ENCODE measurements at regions not wholly inside any gene's neighbourhood (a gene's known extent, or its start where the extent isn't known, plus 50 kb on each side); places are given as distances from the start of the nearest gene placed in this dataset.
"Not testable (repeated sequence)": the region's sequence is repeated elsewhere in the genome, so short reads cannot be mapped to it uniquely, and the experiment has no call there.

- DNase-seq (ENCODE audit: low read depth in 2 of 2): no peak
These were observed 109.2 kb upstream of the RAB12 start for GRCh38 chr18:8499810-8500675.

GRCh38 chr18:8501044-8501443 lies 108.2 kb upstream of the RAB12 start:
- no peak for DNase-seq (ENCODE audit: low read depth in 2 of 2)

GRCh38 chr18:8503248-8503647 lies 106.0 kb upstream of the RAB12 start:
- no peak for DNase-seq (ENCODE audit: low read depth in 2 of 2)

DNA sequence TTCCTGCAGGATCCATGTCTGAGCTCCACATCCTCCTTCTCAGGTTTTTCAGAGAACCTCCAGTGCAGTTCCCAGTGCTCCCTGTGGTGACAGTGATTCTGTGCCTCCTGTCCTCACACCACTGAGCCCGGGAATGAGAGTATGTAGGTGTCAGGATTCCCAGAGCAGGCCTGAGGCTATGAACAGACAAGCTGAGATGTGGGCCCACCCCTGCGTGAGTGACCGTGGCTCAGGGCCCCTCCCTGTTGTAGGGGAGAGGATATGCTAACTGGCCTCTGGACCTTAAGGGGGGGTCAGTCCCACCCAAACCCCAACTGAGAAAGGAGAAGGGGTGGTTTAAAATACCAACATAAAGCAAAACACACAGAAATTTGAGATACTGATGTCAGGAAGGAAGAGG lies 104.8 kb upstream of the RAB12 start:
- no peak for DNase-seq (ENCODE audit: low read depth in 2 of 2)

GRCh38 chr18:8504880-8505435 lies 104.3 kb upstream of the RAB12 start:
- no peak for DNase-seq (ENCODE audit: low read depth in 2 of 2)

- DNase-seq (ENCODE audit: low read depth in 2 of 2): no peak
These were observed 102.8 kb upstream of the RAB12 start for GRCh38 chr18:8506251-8507049.

DNA sequence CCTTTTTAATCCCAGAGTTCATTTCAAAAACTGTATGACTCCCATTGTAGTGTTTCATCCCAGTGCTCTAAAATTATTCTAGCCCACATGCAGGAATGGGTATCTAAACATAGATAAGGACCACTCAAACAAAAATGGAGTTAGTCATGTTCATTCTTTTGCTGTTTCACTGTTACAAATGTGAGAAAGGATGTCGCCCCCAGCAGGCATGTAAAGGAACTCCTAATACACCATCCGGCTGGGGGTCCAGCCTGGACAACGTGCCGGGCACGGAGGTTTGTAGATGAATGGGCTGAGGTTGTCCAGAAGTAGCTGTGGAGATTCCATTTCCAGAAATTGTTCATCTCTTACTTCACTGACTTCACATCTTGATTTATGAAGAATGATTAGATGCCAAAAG lies 101.9 kb upstream of the RAB12 start:
- no peak for DNase-seq (ENCODE audit: low read depth in 2 of 2)

GRCh38 chr18:8507915-8508705 lies 101.1 kb upstream of the RAB12 start:
- no peak for DNase-seq (ENCODE audit: low read depth in 2 of 2)

DNA sequence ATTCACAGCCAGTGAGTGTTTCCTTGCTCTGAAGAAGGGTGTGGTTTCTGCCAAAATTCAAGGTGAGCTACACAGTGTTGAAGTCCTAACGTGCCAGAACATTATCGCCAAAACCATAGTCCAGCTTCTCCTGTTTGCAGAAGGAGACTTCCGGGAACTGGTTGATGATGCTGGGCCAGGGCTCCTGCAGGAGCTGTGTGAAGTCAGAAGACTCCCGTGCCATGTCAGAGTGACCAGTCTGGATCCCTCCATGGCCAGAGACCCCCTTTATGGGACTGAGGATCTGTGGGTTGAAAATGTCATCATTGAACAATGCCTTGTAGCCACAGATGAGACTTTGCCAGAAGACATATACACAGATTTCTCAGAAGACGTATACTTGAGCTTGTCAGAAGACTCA lies 96.0 kb upstream of the RAB12 start:
- DNase-seq (ENCODE audit: low read depth in 2 of 2): no peak

DNA sequence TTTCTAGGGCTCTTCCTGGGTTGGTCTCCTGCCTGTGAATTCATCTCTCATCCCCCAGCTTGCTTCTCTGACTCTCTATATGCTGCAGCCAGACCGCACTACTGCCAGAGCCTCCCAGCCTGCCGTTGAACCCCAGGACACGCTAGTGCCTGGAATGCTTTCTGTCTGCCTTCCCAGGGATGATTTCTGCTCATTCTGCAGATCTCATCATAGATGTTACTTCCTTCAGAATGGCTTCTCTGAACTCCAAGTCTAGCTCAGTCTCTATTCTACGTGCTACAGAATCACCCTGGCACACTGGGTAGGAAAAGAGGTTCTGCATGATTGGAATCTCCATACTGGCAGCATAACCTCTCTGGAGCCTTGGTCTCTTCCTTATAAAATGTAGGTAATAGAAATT lies 94.8 kb upstream of the RAB12 start:
- DNase-seq (ENCODE audit: low read depth in 2 of 2): no peak

DNA sequence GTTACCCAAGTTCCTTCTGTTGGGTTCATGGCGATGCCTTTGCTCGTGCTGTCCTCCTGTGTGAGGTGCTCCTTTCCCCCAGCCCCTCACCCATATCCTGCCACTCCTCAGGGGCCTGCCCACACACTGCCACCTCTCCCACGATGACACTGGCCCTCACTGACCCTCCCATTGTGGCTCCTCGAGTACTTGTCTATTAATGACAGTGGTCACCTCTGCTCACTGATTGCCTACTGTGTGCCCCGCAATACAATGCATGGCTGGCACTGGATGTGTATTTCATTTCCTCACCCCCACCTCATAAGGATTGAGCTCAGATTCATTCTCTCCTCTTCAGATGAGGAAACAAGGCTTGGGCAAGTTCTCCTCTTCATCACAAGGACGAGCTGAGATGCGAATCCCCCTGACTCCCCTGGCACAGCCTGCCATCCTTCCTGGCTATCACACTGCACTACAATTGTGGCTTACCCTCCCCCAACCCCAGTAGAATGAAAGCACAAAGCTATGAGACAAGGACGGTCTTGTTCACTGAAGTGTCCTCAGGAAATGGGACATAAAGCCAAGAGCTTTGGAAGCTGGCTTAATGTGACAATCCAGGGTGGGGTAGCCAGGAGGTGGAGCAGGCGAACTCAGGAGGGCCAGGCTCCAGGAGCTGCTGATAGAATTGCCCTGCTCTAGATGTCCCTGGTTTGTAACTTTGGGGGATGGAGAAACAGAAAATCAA lies 93.9 kb upstream of the RAB12 start:
- DNase-seq (ENCODE audit: low read depth in 2 of 2): no peak

GRCh38 chr18:8516371-8517250 lies 92.6 kb upstream of the RAB12 start:
- DNase-seq (ENCODE audit: low read depth in 2 of 2): no peak

- no peak for DNase-seq (ENCODE audit: low read depth in 2 of 2)
These were observed 92.0 kb upstream of the RAB12 start for GRCh38 chr18:8517276-8517675.

GRCh38 chr18:8519102-8519501 lies 90.1 kb upstream of the RAB12 start:
- DNase-seq (ENCODE audit: low read depth in 2 of 2): no peak

- DNase-seq (ENCODE audit: low read depth in 2 of 2): no peak
These were observed 89.0 kb upstream of the RAB12 start for GRCh38 chr18:8520266-8520665.

DNA sequence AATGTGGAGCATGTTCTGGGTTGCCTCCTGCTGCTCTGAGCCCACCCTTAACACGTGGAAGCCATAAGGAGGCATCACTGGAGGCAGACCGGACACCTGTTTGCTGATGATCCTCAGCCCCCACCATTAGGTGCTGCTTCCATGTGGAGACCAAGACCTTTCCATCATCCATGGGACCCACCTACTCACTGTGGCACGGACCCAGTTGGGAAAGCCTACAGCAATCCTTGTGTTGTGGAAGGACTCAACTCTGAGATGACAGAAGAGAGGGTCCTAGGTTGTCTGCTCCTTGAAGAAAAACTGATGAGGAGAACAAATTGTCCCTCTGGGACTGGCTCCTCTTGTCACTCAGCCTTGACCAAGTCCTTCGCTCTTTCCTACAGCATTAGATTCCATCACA lies 86.5 kb upstream of the RAB12 start:
- no peak for DNase-seq (ENCODE audit: low read depth in 2 of 2)

- no peak for DNase-seq (ENCODE audit: low read depth in 2 of 2)
These were observed 83.5 kb upstream of the RAB12 start for GRCh38 chr18:8525692-8526091.

DNA sequence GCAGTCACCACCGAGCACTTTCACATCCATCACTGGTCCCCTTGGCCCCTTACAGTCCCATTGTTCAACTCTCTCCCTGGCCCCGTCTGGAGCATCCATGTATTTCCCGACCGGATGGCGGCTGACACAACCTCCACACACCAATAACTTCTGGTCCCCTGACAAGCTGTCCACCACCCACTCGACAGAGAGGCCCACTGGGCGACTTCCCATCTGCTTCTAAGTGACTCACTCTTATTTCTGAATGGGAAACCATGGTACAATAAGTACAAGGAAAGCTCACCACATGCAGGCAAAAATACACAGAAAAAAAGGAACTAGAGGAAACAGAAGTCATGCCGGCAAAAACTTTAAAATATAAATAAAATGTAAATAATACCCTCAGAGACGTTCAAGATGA lies 82.9 kb upstream of the RAB12 start:
- no peak for DNase-seq (ENCODE audit: low read depth in 2 of 2)

DNA sequence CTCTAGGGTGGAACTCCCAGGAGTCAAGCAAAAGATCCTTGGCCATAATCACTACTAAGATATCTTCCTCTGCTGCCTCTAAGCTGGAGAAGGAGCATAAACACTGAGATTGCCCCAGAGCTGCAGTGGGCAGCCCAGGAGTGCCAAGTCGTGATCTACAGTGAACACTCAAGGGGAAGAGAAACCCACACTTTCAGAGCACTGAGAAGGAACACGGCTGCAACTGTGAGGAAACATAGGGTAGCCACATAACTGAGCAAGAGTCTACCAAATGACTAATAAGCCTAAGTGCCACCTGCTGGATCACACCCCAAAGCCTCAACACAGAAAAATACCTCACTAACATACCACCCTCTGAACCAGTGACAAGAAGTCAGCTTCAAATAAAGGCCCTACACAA lies 79.6 kb upstream of the RAB12 start:
- DNase-seq (ENCODE audit: low read depth in 2 of 2): no peak

DNA sequence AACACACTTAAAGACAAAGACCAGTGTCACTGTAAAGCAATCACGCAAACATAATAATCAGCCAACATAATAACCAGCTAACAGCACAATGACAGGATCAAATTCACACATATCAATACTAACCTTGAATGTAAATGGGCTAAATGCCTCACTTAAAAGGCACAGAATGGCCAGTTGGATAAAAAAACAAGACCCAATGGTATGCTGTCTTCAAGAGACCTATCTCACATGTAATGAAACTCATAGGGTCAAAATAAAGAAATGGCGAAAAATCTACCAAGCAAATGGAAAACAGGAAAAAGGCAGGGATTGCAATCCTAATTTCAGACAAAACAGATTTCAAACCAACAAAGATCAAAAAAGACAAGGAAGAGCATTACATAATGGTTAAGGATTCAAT lies 78.2 kb upstream of the RAB12 start:
- not testable (repeated sequence) for DNase-seq (ENCODE audit: low read depth in 2 of 2)
